NCI-H1092 treated with DMSO at 0.1 percent for 48 hours (cell line): ENCODE measurements at regions not wholly inside any gene's neighbourhood (a gene's known extent, or its start where the extent isn't known, plus 50 kb on each side); places are given as distances from the start of the nearest gene placed in this dataset.
A peak's percentile ranks its signal among the peaks of the same experiment; 100 is the strongest.
"Not testable (repeated sequence)": the region's sequence is repeated elsewhere in the genome, so short reads cannot be mapped to it uniquely, and the experiment has no call there.

ENCODE experiments used
- DNase-seq: peaks from one replicate; lab custom pipeline; 2025; lab: John Stamatoyannopoulos, UW

DNA sequence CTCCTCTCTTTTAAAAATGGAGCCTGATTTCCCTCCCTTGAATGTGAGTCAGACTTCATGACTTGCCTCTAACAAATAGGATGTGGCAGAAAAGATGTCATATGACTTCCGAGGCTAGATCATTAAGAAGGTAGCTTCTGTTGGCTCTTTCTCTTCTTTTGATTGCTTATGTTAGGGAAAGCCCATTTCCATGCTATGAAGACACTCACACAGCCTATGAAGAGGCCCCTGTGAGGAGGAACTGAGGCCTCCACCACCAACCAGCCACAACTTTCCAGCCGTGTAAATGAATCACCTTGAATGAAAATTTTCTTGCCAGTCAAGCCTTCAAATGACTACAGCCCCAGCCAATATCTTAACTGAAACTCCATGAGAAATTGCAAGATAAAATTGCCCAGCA, 413.4 kb downstream of the TMEM38B start:
- no peak for DNase-seq

DNA sequence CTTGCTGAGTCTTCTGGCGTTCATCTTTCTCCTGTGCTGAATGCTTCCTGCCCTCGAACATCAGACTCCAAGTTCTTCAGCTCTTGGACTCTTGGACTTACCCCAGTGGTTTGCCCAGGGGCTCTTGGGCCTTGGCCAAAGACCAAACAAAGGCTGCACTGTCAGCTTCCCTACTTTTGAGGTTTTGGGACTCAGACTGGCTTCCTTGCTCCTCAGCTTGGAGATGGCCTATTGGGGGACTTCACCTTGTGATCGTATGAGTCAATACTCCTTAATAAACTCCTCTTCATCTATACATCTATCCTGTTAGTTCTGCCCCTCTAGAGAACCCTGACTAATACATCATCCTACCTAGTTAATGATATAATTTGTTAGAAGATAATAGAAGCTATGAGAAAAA, 415.4 kb downstream of the TMEM38B start:
- DNase-seq: not testable (repeated sequence)

DNA sequence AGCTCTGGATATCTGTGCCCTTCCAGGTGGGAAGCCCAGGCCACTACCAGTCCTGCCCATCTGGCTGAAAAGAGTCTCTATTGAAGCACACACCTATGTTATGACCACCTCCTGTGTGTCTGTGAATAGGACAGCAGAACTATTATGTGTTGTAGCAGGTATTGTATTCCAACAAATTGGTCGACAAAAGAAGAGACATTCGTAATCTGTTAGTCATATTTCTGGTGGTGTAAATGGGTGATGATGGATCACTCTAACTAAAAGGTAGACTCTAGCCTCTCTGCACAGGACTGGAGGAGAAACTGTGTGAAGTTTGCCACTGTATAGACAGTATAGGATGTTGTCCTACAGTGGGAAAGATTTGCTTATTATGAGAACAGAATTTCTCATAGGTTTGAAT, 416.1 kb downstream of the TMEM38B start:
- DNase-seq: no peak

DNA sequence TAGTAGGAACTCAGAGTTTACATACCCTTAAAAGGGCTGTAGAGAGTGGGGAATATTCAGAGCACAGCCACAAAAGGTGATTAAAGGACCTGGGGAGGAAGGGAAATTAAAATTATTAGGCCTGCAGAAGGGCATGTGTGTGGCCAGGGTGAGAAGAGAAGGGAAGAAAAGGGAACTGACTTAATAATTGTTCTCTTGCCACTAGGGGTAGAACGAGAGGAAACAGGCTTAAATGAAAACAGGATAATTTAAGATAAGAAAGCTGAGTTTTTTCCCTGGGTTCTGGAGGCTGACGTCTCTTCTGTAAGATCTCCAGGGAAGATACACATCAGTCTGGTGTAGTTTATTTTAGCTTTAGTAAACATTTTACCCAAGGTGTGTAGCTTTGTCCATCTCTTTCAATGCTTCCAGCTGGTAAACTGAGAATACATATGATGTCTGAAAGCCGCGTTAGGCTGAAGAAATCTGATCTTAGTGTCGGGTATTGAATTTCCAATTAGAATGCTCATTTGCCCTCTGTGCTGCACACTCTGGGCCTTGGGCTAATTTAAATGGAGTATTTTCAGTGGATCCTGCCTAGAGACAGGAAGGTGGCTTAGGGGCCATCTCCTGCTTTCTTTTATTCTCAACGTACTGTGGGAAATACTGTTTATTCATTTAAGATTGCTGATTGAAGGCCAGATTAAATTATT, 416.8 kb downstream of the TMEM38B start:
- peak; percentile 92 for DNase-seq

DNA sequence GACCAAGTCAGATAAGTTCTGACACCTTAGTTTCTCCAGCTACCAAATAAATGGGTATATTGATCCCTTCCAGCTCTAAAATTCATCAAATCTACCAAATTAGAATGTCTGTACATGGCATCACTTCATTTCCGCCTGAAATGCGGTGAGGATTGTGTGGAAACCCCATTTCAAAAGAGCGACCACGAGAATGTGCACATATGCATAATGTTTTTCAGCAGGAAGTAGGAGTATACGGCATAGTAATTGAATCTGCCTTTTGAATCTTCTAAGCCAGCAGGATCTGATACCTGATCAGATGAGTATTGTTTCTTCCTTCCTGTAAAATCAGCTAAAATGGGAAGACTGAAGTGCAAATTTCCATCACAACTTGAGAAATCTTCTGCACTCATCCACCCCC, 418.6 kb downstream of the TMEM38B start:
- no peak for DNase-seq

DNA sequence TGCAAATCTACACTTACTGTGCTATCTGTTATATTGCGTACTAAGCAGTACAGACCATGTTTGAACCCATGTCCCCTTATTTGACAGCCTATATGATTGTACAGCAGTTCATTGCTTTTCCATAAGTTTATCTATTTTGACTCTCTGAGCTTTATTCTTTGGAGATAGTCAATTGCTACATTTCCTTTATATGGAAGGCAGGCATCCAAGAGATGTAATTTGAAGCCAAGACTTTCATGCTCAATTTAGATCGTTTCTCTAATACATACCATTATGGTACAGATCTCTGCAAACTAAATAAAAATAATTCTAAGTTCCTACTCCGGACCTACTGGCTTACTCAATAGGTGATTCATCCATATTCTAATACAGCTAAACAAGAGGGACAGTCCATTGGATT, 424.8 kb downstream of the TMEM38B start:
- no peak for DNase-seq

DNA sequence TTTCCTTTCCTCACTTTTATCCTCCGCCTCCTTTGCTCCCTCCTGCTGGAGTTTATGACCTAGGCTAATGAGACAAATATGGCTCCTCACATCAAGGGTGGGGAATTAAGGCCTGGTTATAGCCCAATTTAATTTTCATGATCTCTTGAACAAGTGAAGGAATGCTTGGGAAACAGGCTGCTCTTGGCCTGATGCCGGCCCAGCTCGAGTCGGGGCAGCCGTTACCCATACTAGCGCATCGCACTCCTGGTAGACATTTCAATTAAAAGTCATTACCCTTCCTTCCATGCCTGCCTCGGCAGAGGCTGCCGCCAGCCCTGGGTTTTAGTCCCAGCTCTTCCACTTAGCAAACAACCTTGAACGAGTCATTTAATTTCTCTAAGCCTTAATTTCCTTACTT, 425.7 kb downstream of the TMEM38B start:
- DNase-seq: no peak

DNA sequence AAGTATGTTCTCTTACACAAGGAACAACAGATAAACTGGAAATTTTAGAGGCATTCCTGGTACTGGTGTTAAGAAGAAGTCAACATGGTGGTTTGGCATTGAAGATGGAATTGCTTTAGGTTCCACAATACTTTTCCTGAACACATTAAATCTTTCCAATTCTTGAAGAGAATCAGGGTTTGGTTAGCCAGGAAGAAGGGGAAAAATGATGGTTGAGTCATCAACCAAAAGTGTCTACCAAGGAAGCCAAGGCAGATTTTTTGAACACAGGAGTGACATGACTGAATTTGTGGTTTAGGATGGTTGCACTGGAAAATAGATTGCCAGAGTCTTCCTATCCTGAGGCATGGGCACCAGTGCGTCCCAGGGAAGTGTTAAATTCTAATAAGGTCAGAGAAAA, 433.4 kb downstream of the TMEM38B start:
- no peak for DNase-seq

DNA sequence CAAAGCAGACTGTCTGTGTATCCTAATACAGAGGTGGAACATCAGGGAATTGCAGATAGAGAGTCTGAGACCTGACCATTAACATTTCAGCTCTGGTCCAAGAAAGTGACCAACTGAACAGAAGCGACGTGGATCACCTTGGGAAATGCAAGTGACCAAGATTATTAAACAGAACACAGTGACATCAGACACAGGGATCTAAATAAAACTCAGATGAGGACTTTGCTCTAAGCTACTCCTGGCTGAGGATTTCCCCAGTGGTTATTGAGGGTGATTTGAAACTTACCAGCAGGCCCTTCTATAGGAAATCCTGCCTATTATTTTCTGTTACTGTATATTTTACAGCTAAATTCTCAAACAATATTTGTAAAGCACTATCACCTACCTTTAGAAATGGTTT, 436.0 kb downstream of the TMEM38B start:
- DNase-seq: no peak

DNA sequence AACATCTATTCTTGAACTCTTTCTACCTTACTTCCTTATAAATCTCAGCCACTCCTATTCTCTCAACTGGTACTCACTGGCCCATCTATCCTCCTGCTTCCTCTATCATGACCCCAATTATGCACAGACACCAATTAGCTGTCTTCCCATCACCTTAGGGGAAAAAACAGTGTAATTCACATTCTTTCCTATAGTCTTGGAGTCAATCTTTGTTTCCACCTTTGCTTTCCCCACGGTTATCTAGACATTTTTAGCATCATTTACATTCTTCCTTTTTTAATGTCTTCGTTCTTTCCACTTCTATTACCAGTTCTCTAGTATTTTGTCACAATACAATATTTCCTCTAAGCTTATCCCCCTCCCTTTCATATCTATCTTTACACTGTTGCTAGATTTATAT, 449.4 kb downstream of the TMEM38B start:
- no peak for DNase-seq

DNA sequence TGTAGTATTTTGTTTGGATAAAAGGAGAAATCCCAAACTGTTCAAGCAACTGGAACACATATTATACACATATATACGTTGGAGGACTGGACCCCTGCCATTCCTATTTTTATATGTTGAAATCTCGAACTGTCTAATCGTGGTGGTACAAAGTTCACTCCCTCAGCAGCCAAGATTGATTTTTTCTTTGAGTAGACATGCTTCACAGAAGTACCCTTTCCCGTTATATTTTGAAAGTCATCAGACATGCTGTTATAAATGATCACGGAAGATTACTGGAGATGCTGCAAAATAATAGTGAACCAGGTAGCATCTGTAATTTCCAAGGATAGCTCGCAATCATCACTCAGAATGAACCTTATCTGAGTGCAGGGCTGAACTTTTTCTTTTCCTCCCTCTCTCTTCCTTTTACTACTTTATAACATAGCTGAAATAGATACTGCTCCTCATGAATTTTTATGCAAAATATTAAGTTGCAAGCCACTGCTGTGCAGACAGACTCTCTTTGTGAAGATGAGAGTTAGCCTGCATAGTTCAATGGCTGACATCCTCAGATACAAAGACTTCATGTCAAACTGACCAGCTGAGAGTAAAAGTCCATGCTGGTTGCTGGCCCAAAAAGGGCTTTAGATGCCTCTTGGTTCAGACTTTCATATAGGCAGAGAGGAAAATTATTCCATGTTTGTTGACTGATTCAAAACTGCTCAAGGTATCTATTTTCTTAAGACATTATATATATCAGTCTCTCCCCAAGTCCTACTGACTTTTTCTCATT, 451.9 kb downstream of the TMEM38B start:
- DNase-seq: no peak

DNA sequence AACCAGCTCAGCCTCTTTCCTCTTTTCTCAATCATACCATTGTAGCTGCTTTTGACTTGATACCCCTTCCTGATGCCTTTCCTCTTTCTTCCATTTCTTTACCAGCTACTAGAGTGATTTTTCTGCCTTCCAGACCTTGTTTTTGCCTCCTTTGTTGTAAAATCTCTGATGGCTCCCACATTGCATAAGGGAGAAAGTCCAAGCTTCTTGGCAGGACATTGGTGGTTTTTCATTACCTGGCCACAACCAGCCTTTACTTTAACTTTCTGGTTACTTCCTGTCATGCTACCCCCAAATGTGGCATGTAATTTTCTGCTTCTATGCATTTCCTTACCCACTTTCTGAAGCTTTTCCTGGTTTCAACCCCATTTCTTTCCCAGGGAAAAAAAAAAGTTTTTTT, 452.5 kb downstream of the TMEM38B start:
- DNase-seq: no peak

DNA sequence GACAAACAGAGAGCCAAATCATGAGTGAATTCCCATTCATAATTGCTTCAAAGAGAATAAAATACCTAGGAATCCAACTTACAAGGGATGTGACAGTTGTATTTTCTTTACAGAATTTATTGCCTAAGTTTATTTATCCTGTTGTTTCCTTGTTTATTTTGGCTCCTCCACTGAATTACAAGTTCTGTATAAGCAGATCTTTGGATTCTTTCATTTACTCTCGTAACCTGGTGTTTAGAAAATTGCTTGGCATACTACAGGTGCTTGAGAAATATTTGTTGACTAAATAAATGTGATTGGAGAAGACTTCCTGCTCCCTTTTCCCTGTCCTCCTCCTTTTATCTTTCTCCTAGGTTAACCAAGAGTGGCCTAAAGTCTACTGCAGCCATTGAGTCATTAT, 455.6 kb downstream of the TMEM38B start:
- DNase-seq: no peak

DNA sequence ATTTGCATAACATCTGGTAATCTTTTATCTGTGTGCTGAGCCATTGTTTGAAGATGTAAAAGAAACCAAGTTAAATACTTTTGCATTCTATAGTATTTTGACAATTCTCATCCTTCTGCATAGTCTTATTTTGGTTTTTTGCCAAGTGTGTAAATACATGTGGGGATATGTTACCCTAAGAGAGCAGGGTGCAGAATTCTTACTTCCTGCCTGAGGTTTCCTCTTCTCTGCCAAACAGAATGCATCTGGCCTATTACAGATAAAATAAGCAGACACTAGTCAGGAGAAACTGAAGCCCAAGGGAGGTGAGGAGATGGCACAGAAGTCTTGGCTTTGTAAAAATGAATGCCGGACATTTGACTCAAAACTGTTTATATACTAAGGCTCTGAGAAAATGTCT, 462.1 kb downstream of the TMEM38B start:
- no peak for DNase-seq

DNA sequence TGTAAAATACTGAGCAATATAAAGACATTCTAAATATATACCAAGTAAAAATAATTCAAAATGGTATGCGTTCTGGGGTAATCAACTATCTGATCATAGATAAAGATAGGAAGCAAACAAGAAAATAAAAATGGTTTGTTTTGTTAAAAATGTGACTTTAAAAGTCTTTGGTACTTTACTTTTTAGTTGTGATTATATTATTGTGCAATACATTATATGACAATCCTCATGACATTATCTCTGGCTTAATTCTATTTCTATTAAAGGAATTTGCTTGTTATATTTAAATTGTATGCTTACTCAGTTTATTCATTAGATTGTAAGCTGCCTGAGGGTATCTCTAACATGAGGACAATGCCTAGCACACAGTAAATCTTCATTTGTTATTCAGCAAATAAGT, 477.9 kb downstream of the TMEM38B start:
- DNase-seq: no peak

DNA sequence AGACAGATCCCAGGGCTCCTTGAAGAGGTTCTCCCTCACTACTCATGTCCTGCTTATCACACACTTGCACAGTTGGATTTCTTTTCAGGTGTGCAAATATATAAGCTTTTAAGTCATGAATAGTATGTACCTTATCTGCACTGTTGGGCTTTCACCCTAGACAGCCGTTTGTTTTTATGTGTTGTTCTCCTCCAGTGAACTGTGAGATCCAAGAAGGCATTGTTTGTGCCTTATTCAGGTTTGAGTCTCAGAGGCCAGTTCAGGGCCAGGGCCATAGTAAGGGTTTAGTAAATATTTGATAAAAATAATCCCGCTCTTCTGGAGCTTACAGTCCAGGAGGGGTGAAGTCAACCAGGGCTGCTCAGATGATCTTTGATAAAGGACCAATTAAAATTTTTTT, 480.0 kb downstream of the TMEM38B start:
- peak; percentile 41 for DNase-seq

DNA sequence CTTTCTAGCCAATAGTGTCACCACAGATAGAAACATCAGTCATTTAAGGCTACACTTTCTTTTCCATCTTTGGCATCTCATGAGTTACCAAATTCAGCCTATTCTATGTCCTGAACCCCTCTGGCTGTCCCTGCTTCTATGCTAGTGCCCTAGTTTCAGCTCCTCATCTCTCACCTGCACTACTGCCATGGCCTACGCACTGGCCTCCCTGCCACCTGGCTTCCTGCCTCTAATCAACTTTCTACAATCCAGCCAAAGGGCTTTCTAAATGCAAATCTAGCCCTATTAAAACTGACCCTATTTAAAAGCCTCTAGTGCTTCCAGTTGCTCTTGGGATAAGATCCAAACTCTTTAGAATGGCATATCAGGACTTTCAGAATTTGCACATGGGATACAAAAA, 482.9 kb downstream of the TMEM38B start:
- no peak for DNase-seq

DNA sequence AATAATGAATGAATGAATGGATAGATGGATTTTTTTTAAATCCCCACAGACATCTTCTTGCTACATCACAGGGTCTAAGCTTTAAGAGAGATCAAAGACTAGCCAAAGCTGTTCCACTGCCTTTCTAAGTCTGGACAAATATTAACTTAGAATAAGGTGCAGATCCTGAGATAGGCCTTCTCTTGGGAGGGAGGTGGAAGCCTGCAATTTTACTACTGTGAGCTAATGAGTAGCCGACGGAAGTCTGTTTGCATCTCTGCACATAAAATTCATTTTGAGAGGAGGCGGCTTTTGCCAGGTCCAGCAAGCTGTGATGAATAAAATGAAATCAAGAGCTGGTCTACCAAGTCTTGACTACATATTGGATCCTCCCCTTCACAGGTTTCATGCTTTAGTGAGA, 484.9 kb downstream of the TMEM38B start:
- DNase-seq: no peak

DNA sequence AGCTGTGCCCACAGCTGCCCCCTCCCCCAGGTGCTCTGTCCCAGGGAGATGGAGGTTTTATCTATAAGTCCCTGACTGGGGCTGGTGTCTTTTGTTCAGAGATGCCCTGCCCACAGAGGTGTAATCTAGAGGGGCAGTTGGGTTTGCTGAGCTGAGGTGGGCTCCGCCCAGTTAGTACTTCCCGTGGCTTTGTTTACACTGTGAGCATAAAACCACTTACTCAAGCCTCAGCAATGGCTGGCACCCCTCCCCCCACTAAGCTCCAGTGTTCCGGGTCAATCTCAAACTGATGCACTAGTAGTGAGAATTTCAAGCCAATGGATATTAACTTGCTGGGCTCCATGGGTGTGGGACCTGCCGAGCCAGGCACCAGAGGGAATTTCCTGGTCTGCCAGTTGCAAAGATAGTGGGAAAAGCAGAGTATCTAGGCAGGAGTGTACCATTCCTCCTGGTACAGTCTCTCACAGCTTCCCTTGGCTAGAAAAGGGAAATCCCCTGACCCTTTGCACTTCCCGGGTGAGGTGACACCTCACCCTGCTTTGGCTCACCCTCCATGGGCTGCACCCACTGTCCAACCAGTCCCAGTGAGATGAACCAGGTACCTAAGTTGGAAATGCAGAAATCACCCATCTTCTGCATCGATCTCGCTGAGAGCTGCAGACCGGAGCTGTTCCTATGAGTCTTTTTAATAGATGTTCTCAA, 509.6 kb downstream of the TMEM38B start:
- not testable (repeated sequence) for DNase-seq

DNA sequence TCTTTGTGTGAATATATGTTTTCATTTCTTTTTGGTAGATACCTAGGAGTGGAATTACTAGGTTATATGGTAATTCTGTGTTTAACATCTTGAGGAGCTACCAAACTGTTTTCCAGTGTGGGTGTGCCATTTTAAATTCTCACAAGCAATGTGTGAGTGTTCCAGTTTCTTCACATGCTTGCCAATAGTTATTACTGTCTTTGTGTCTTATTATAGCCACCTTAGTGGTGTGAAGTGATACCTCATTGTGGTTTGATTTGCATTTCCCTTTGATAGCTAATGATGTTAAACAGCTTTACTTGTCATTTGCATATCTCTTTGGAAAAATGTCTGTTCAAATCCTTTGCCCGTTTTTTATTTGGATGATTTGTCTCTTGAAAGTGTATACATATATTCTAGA, 513.0 kb downstream of the TMEM38B start:
- DNase-seq: no peak

DNA sequence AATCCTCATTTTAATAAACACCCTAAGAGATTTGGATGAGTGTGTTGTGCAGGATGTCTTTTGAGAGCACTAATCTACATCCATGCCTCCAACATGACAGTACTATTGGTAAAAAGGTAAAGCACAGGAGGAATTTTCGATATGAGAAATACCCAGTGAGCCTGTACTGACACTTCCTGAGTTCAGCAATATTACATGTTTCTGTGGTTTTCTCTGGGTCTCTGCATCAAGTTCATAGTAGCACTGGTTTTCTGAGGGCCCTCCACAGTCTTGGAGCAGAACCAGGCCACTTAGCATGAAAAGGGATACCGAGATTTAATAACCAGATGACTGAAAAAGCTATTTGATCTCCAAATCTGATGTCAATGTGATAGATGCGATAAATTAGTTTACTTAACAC, 524.1 kb downstream of the TMEM38B start:
- DNase-seq: no peak

DNA sequence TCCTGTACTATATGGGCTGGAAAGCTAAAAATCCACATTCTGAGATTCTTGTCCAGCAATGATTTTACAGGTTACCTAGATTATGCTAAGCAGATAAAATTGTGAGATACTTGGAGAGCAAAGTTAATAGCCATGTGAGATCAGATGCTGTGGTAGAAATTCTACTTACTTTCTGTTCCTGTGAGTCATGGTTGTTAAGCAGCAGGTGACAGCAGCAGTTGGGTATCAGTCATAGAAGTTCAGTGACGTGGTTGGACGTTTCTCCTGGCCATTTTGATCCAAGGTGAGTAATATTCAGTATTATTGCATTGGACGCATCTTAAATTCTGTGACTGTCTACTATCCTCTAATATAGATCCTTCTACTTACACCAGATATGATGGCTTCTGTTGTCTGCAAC, 524.5 kb downstream of the TMEM38B start:
- no peak for DNase-seq

DNA sequence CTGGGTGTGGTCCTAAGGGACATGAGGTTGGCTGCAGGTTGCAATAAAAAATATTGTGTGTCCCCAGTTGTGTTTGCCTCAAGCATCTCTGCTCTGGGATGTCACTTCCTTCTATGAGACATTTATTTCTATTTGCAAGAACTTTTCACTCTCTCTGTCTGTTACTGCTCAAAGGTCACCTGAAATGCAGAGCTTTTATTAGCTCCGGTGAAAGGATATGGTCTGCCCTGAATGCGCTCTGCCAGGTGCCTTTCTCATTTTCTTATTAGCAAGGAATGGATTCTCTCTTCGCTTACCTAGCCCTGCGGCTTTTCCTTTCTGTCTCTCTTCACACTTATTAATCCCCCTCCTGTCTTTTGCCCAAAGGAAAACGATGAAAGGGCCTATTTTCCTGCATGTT, 526.1 kb downstream of the TMEM38B start:
- DNase-seq: no peak
